ENCODE measurements at regions not wholly inside any gene's neighbourhood (a gene's known extent, or its start where the extent isn't known, plus 50 kb on each side); places are given as distances from the start of the nearest gene placed in this dataset.

DNA sequence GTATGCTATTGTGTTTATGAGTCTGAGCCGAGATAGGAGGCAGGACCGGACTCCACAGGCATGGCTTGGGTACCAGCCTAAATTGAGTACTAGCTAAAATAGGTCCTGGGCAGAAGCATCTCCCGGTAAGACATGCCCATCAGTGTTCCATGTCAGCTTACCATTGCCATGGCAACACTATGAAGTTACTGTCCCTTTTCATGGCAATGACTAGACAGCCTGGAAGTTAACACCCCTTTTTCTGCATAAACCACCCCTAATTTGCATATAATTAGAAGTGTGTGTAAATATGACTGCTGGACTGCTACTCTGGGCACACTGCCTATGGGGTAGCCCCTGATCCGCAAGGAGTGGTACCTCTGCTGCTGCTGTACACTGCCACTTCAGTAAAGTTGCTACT lies 1005.1 kb upstream of the FAM98A start (continued):
- TF ChIP-seq, protein P1, sequence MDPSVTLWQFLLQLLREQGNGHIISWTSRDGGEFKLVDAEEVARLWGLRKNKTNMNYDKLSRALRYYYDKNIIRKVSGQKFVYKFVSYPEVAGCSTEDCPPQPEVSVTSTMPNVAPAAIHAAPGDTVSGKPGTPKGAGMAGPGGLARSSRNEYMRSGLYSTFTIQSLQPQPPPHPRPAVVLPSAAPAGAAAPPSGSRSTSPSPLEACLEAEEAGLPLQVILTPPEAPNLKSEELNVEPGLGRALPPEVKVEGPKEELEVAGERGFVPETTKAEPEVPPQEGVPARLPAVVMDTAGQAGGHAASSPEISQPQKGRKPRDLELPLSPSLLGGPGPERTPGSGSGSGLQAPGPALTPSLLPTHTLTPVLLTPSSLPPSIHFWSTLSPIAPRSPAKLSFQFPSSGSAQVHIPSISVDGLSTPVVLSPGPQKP (IDR thresholded peaks at IDR 0.05; ENCODE audit: low read depth, low read length), result no peak
- TF ChIP-seq ZNF24 (IDR thresholded peaks at IDR 0.05), result no peak
- TF ChIP-seq ZNF384 (IDR thresholded peaks at IDR 0.05; ENCODE audit: borderline replicate concordance, low read depth, low read length), result no peak
- TF ChIP-seq PAX5 (IDR thresholded peaks at IDR 0.05; ENCODE audit: borderline replicate concordance, low read depth, low read length), result no peak
- TF ChIP-seq RBBP5 (conservative IDR thresholded peaks at IDR 0.05), result no peak

DNA sequence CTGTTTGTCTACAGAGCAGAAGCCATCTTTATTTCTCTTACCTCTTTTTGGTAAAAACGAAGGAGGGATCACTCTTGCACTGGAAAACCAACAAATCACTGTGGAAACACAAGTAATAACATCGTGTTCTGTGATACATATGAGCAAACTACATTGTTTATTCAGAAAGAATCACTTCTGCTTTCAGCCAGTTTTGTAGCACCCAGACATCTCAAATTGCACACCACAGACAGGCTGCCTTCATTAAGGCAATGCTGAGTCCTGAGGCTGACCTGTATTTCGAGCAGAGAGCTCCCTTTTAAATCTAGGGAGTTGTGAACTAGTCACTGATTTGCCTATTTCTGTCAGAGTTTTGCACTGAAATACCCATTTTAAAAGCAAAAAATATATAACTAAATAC lies 1003.2 kb upstream of the FAM98A start:
- ChIA-PET POLR2A (no interaction called here), SMC1A (ENCODE audit: uncharacterized antibody, unreplicated experiment) (interaction anchor here (1.1 kb wide), 2 partner anchors 8 to 44 kb away, joined by 3 read pairs; no protein-coding TSS in a partner anchor), RAD21 (ENCODE audit: unreplicated experiment) (interaction anchor here (1.3 kb wide), 1 partner anchor 78 kb away, joined by 3 read pairs; no protein-coding TSS in a partner anchor), CTCF (no interaction called here)
- no peaks in the 10 kb centered on the region for H3K4me1 ChIP-seq (ENCODE audit: control insufficient read depth, insufficient read depth, low read length)
- no peaks in the 10 kb centered on the region for H3K9me3 ChIP-seq (replicated peaks; ENCODE audit: control insufficient read depth, insufficient read depth, low read length)
- no TSS peak for BruUV-seq (replicated peaks)
- ATAC-seq, result peak; percentile 94
- H3K4me3 ChIP-seq, result no peak overlapping the region
- H3K4me2 ChIP-seq (ENCODE audit: control insufficient read depth, insufficient read depth), result no peak overlapping the region
- in situ Hi-C loops (cut with MboI), result no loop called here
- no peaks in the 10 kb centered on the region for H3K79me2 ChIP-seq (ENCODE audit: control insufficient read depth, insufficient read depth, low read length)
- intact Hi-C loops (cut with micrococcal nuclease; ENCODE audit: unreplicated experiment), result no loop called here
- no peak overlapping the region for H3K27ac ChIP-seq (ENCODE audit: control insufficient read depth, insufficient read depth)
- no peaks in the 10 kb centered on the region for H3K36me3 ChIP-seq (ENCODE audit: control insufficient read depth in 2 of 2, insufficient read depth in 2 of 2, low read length in 1 of 2)
- no peak overlapping the region for H3K9ac ChIP-seq (ENCODE audit: control insufficient read depth, insufficient read depth, low read length)
- no peak overlapping the region for H2AFZ ChIP-seq (ENCODE audit: control insufficient read depth, low read depth, low read length)
- DNase-seq (ENCODE audit: low read depth, low spot score), result peak; percentile 12
- no peak for FAIRE-seq
- H4K20me1 ChIP-seq (ENCODE audit: control insufficient read depth, insufficient read depth), result no peaks in the 10 kb centered on the region
- no peaks in the 10 kb centered on the region for H3K27me3 ChIP-seq (replicated peaks in 1 of 2; ENCODE audit: control insufficient read depth in 2 of 2, insufficient read depth in 2 of 2, low read length in 1 of 2)
- WGBS (ENCODE audit: insufficient coverage, insufficient replicate concordance, low lambda C conversion rate, missing lambda C conversion rate), result 2% methylated on average over 3 of the region's 3 CpGs
- TF ChIP-seq, protein P2, sequence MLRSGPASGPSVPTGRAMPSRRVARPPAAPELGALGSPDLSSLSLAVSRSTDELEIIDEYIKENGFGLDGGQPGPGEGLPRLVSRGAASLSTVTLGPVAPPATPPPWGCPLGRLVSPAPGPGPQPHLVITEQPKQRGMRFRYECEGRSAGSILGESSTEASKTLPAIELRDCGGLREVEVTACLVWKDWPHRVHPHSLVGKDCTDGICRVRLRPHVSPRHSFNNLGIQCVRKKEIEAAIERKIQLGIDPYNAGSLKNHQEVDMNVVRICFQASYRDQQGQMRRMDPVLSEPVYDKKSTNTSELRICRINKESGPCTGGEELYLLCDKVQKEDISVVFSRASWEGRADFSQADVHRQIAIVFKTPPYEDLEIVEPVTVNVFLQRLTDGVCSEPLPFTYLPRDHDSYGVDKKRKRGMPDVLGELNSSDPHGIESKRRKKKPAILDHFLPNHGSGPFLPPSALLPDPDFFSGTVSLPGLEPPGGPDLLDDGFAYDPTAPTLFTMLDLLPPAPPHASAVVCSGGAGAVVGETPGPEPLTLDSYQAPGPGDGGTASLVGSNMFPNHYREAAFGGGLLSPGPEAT (IDR thresholded peaks at IDR 0.05; ENCODE audit: low read depth), result no peak
- no peak for TF ChIP-seq ASH2L (IDR thresholded peaks at IDR 0.05; ENCODE audit: borderline replicate concordance, low read depth)
- peak; percentile 50 to 71; a peak in 2 of 4 replicates for TF ChIP-seq EP300 (IDR thresholded peaks at IDR 0.05; ENCODE audit: borderline replicate concordance in 1 of 2, control insufficient read depth in 1 of 2, low read depth in 2 of 2, low read length in 2 of 2)
- no peak for TF ChIP-seq RELA (IDR thresholded peaks at IDR 0.05; ENCODE audit: borderline replicate concordance, partially characterized antibody)
- TF ChIP-seq SPI1 (IDR thresholded peaks at IDR 0.05; ENCODE audit: borderline replicate concordance, insufficient read depth, low read depth, low read length), result peak; percentile 81; the same call in 1 of the 2 replicates
- 0 out of 2 replicates have a peak, but pooled peaks have one; percentile 33 for TF ChIP-seq DPF2 (IDR thresholded peaks at IDR 0.05)
- TF ChIP-seq RAD21 (IDR thresholded peaks at IDR 0.05; ENCODE audit: insufficient read depth, low read depth, low read length), result no peak
- no peak for TF ChIP-seq CBX5 (IDR thresholded peaks at IDR 0.05; ENCODE audit: low read depth)
- TF ChIP-seq, protein P3, sequence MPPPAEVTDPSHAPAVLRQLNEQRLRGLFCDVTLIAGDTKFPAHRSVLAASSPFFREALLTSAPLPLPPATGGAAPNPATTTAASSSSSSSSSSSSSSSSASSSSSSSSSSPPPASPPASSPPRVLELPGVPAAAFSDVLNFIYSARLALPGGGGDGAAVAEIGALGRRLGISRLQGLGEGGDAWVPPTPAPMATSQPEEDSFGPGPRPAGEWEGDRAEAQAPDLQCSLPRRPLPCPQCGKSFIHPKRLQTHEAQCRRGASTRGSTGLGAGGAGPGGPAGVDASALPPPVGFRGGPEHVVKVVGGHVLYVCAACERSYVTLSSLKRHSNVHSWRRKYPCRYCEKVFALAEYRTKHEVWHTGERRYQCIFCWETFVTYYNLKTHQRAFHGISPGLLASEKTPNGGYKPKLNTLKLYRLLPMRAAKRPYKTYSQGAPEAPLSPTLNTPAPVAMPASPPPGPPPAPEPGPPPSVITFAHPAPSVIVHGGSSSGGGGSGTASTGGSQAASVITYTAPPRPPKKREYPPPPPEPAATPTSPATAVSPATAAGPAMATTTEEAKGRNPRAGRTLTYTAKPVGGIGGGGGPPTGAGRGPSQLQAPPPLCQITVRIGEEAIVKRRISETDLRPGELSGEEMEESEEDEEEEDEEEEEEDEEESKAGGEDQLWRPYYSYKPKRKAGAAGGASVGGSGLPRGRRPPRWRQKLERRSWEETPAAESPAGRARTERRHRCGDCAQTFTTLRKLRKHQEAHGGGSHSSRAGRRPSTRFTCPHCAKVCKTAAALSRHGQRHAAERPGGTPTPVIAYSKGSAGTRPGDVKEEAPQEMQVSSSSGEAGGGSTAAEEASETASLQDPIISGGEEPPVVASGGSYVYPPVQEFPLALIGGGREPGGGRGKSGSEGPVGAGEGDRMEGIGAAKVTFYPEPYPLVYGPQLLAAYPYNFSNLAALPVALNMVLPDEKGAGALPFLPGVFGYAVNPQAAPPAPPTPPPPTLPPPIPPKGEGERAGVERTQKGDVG (CRISPR knock-in tag; IDR thresholded peaks at IDR 0.05), result no peak
- TF ChIP-seq PAX5 (IDR thresholded peaks at IDR 0.05; ENCODE audit: borderline replicate concordance, low read depth, low read length), result no peak
- no peak for TF ChIP-seq JUNB (IDR thresholded peaks at IDR 0.05)
- TF ChIP-seq MTA2 (IDR thresholded peaks at IDR 0.05; ENCODE audit: low read depth), result peak; percentile 76

Data from GM12878 (cell line).